WTC11 (cell line): ENCODE measurements at regions not wholly inside any gene's neighbourhood (a gene's known extent, or its start where the extent isn't known, plus 50 kb on each side); places are given as distances from the start of the nearest gene placed in this dataset.

ENCODE experiments used
- CTCF ChIP-seq: fragments of 200-600 bp; IDR thresholded peaks from 2 replicates; pipeline ENCODE4 v1.8.0; 2022; ENCODE audit warnings: antibody characterized with exemption
- NFE2L1 ChIP-seq: sonication (generic); formaldehyde crosslinking; IDR thresholded peaks from 2 replicates; pipeline ENCODE4 v1.8.1; 2023; ENCODE audit warnings: missing genetic modification reagents
- NR2C2 ChIP-seq: sonication (generic); formaldehyde crosslinking; IDR thresholded peaks from 2 replicates; pipeline ENCODE4 v1.8.0; 2022; ENCODE audit warnings: mild to moderate bottlenecking, missing genetic modification reagents
- ZNF317 ChIP-seq: sonication (generic); formaldehyde crosslinking; IDR thresholded peaks from 2 replicates; pipeline ENCODE4 v1.8.1; 2023; ENCODE audit warnings: low read depth, mild to moderate bottlenecking, moderate library complexity, missing genetic modification reagents, borderline replicate concordance
- TF ChIP-seq, protein P1 (sequence below): sonication (generic); formaldehyde crosslinking; IDR thresholded peaks from 2 replicates; pipeline ENCODE4 v1.8.1; 2022; ENCODE audit warnings: low read depth, missing genetic modification reagents, borderline replicate concordance

GRCh38 chr2:149920389-149920788, 332.8 kb upstream of the MMADHC start:
- no peak for TF ChIP-seq CTCF
- no peak for TF ChIP-seq NFE2L1 (CRISPR knock-in tag)
- no peak for TF ChIP-seq NR2C2 (CRISPR knock-in tag)
- no peak for TF ChIP-seq ZNF317 (CRISPR knock-in tag)
- TF ChIP-seq, protein P1, sequence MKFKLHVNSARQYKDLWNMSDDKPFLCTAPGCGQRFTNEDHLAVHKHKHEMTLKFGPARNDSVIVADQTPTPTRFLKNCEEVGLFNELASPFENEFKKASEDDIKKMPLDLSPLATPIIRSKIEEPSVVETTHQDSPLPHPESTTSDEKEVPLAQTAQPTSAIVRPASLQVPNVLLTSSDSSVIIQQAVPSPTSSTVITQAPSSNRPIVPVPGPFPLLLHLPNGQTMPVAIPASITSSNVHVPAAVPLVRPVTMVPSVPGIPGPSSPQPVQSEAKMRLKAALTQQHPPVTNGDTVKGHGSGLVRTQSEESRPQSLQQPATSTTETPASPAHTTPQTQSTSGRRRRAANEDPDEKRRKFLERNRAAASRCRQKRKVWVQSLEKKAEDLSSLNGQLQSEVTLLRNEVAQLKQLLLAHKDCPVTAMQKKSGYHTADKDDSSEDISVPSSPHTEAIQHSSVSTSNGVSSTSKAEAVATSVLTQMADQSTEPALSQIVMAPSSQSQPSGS (CRISPR knock-in tag) = no peak
